Left lung (tissue), 4 donors: ENCODE measurements at regions not wholly inside any gene's neighbourhood (a gene's known extent, or its start where the extent isn't known, plus 50 kb on each side); places are given as distances from the start of the nearest gene placed in this dataset.

Experiments used
- ATAC-seq: fragments of 200-7000 bp; cut with Tn5 transposase; one replicate; pipeline ENCODE4 v1.9.1; 2020; ENCODE audit warnings: moderate library complexity
- DNase-seq, 4 donors: peaks; one replicate each; pipeline ENCODE4 v3.0.0-alpha.2; 2013 to 2020
- H3K27ac ChIP-seq, 2 donors: fragments of 200-600 bp; sonication (generic) in 1 of 2; one replicate each; pipeline versions ENCODE4 v1.5.0 to v1.8.0; 2020 to 2021
- H3K27me3 ChIP-seq, 2 donors: fragments of 200-600 bp; sonication (generic) in 1 of 2; one replicate each; pipeline versions ENCODE4 v1.5.0 to v1.8.0; 2020 to 2021
- H3K36me3 ChIP-seq, 2 donors: fragments of 200-600 bp; sonication (generic) in 1 of 2; one replicate each; pipeline versions ENCODE4 v1.5.0 to v1.8.0; 2020 to 2021
- H3K4me1 ChIP-seq, 2 donors: fragments of 200-600 bp; one replicate each; pipeline ENCODE4 v1.8.0; 2021
- H3K4me3 ChIP-seq, 2 donors: fragments of 200-600 bp; sonication (generic) in 1 of 2; one replicate each; pipeline versions ENCODE4 v1.5.0 to v1.8.0; 2020 to 2021; ENCODE audit warnings: mild to moderate bottlenecking in 1 of 2
- H3K9me3 ChIP-seq, 2 donors: fragments of 200-600 bp; sonication (generic) in 1 of 2; one replicate each; pipeline versions ENCODE4 v1.5.0 to v1.8.0; 2020 to 2021
- intact Hi-C, 2 donors: fragments of 100-400 bp; cut with DNase I; formaldehyde crosslinking; loops; one replicate each; pipeline versions ENCODE4 v1.11.2 to v1.14.2; 2022
- TF ChIP-seq, protein P1 (sequence below), 2 donors: fragments of 200-600 bp; sonication (generic) in 1 of 2; IDR thresholded peaks; one replicate each; pipeline versions ENCODE4 v1.5.0 to v1.8.0; 2021; ENCODE audit warnings: antibody characterized with exemption in 2 of 2
- donor health status: DM: no; HTN: yes; CAD: no.
- donor health status: DM: no; HTN: no; CAD: no.

DNA sequence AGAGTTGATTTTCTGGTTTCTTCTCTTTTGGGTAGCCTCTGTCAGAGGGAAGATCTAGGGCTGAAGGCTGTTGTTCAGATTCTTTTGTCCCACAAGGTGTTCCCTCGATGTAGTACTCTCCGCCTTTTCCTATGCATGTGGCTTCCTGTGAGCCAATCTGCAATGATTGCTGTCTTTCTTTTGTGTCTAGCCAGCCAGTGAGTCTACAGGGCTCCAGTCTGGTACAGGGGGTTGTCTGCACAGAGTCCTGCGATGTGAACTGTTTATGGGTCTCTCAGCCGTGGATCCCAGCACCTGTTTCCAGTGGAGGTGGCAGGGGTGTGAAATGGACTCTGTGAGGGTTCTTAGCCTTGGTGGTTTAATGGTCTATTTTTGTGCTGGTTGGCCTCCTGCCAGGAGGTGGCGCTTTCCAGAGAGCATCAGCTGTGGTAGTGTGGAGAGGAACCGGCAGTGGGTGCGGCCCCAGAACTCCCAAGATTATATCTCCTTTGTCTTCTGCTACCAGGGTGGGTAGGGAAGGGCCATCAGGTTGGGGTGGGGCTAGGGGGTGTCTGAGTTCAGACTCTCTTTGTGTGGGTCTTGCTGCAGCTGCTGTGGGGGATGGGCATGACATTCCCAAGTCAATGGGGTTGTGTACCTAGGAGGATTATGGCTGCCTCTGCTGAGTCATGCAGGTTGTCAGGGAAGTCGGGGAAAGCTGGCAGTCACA lies 81.3 kb upstream of the C21orf91 start:
- intact Hi-C loops = loop anchor here (10.0 kb wide), 1 partner anchor 216 kb away; no protein-coding TSS in a partner anchor
- TF ChIP-seq, protein P1, sequence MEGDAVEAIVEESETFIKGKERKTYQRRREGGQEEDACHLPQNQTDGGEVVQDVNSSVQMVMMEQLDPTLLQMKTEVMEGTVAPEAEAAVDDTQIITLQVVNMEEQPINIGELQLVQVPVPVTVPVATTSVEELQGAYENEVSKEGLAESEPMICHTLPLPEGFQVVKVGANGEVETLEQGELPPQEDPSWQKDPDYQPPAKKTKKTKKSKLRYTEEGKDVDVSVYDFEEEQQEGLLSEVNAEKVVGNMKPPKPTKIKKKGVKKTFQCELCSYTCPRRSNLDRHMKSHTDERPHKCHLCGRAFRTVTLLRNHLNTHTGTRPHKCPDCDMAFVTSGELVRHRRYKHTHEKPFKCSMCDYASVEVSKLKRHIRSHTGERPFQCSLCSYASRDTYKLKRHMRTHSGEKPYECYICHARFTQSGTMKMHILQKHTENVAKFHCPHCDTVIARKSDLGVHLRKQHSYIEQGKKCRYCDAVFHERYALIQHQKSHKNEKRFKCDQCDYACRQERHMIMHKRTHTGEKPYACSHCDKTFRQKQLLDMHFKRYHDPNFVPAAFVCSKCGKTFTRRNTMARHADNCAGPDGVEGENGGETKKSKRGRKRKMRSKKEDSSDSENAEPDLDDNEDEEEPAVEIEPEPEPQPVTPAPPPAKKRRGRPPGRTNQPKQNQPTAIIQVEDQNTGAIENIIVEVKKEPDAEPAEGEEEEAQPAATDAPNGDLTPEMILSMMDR (IDR thresholded peaks at IDR 0.05) = no peak
- DNase-seq = no peak
- Histone ChIP-seq H3K4me3 (no peak overlapping the region), H3K4me1 (peaks cover 0 to 6% of the 10 kb centered on the region in 2 donors), H3K27me3 (no peaks in the 10 kb centered on the region), H3K36me3 (no peaks in the 10 kb centered on the region), H3K9me3 (peaks cover 0 to 7% of the 10 kb centered on the region in 2 donors), H3K27ac (no peak overlapping the region)
- no peak for ATAC-seq

- Histone ChIP-seq H3K4me1 (no peaks in the 10 kb centered on the region), H3K27ac (no peak overlapping the region), H3K9me3 (no peaks in the 10 kb centered on the region), H3K4me3 (no peak overlapping the region), H3K27me3 (no peaks in the 10 kb centered on the region), H3K36me3 (no peaks in the 10 kb centered on the region)
- TF ChIP-seq, protein P1 (IDR thresholded peaks at IDR 0.05) = no peak
- ATAC-seq (no peak), DNase-seq (no peak)
- intact Hi-C loops = no loop called here
Measured at GRCh38 chr21:17889171-17889570, 70.0 kb upstream of the C21orf91 start.

DNA sequence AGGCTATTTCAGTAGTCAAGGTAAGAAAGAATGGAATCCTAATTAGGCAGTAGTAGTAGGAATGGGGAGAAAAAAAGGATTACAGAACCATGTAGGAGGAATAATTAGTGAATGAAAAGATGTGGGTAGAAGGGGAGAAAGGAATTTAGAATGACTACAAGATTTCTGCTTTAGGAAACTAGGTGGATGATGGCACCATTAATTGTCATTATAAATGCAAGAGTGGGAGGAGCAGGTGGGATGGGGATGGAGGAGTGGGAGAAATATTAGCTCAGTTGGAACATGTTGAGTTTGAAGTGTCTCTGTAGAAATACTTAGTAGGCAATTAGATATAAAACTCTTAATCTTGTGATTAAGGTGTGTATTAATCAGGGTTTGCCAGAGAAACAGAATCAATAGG lies 50.0 kb upstream of the C21orf91 start:
- no peaks in the 10 kb centered on the region for H3K9me3 ChIP-seq
- no peaks in the 10 kb centered on the region for H3K36me3 ChIP-seq
- H3K4me3 ChIP-seq = no peak overlapping the region
- DNase-seq = no peak
- no peaks in the 10 kb centered on the region for H3K4me1 ChIP-seq
- no peaks in the 10 kb centered on the region for H3K27me3 ChIP-seq
- no peak for ATAC-seq
- intact Hi-C loops = no loop called here
- no peak overlapping the region for H3K27ac ChIP-seq
- TF ChIP-seq, protein P1 (IDR thresholded peaks at IDR 0.05) = no peak
